ENCODE measurements at regions not wholly inside any gene's neighbourhood (a gene's known extent, or its start where the extent isn't known, plus 50 kb on each side); places are given as distances from the start of the nearest gene placed in this dataset.

DNA sequence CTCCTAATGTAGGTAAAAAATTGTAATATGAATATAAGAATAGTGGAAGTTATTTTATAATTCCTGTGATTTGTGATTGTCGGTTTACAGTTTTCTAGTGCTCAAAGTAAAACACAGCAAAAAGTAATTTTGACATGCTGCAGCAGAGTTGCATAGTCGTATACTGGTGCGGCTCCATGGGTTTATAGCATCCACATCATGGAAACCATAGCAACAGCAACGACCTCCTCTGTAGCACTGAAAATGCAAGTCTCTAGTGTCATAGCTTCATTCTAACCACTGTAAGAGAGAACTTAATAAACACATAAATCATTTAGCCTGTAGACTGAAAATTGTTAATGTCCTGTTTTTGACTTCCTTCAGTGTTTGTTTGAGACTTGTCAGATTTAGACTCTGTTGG, 574.3 kb downstream of the KCNH5 start:
- TF ChIP-seq, protein P1, sequence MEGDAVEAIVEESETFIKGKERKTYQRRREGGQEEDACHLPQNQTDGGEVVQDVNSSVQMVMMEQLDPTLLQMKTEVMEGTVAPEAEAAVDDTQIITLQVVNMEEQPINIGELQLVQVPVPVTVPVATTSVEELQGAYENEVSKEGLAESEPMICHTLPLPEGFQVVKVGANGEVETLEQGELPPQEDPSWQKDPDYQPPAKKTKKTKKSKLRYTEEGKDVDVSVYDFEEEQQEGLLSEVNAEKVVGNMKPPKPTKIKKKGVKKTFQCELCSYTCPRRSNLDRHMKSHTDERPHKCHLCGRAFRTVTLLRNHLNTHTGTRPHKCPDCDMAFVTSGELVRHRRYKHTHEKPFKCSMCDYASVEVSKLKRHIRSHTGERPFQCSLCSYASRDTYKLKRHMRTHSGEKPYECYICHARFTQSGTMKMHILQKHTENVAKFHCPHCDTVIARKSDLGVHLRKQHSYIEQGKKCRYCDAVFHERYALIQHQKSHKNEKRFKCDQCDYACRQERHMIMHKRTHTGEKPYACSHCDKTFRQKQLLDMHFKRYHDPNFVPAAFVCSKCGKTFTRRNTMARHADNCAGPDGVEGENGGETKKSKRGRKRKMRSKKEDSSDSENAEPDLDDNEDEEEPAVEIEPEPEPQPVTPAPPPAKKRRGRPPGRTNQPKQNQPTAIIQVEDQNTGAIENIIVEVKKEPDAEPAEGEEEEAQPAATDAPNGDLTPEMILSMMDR (IDR thresholded peaks at IDR 0.05): no peak
- TF ChIP-seq ZFX (IDR thresholded peaks at IDR 0.05; ENCODE audit: borderline replicate concordance): no peak

Measured in 22Rv1 (cell line).